ENCODE measurements at regions not wholly inside any gene's neighbourhood (a gene's known extent, or its start where the extent isn't known, plus 50 kb on each side); places are given as distances from the start of the nearest gene placed in this dataset.

- H2AFZ ChIP-seq (ENCODE audit: low read length): no peak overlapping the region
Observed at GRCh38 chr15:94736236-94736635, 504.9 kb downstream of the MCTP2 start.

GRCh38 chr15:94739639-94740038 is 508.3 kb downstream of the MCTP2 start:
- Histone ChIP-seq H3K27ac (ENCODE audit: low read length) (no peak overlapping the region), H4K20me1 (ENCODE audit: insufficient read depth, low read length) (no peaks in the 10 kb centered on the region), H3K4me1 (ENCODE audit: low read length) (no peaks in the 10 kb centered on the region), H3K9me2 (replicated peaks; ENCODE audit: insufficient read depth, low read length) (no peaks in the 10 kb centered on the region), H3K4me2 (ENCODE audit: low read depth, low read length) (no peak overlapping the region), H3K9ac (ENCODE audit: low read length) (no peak overlapping the region), H3K79me2 (ENCODE audit: low read length) (no peaks in the 10 kb centered on the region), H3K4me3 (ENCODE audit: low read length) (no peak overlapping the region), H3F3A (ENCODE audit: insufficient read depth, low read length) (no peaks in the 10 kb centered on the region), H3K27me3 (replicated peaks; ENCODE audit: insufficient read depth, low read length) (no peaks in the 10 kb centered on the region), H3K36me3 (replicated peaks; ENCODE audit: insufficient read depth, low read length) (no peaks in the 10 kb centered on the region), H3K9me3 (replicated peaks; ENCODE audit: insufficient read depth, low read length) (no peaks in the 10 kb centered on the region), H2AFZ (ENCODE audit: low read length) (no peak overlapping the region)
- no peak for DNase-seq
- TF ChIP-seq CTCF (IDR thresholded peaks at IDR 0.05; ENCODE audit: low read length) (no peak), EZH2 (optimal IDR thresholded peaks at IDR 0.05; ENCODE audit: low read depth, low read length) (no peak), EZH2phosphoT487 (IDR thresholded peaks at IDR 0.05; ENCODE audit: low read length) (no peak)

More at GRCh38 chr15:94736236-94736635, 504.9 kb downstream of the MCTP2 start:
- Histone ChIP-seq H3K36me3 (replicated peaks; ENCODE audit: insufficient read depth, low read length) (no peaks in the 10 kb centered on the region), H3K9me3 (replicated peaks; ENCODE audit: insufficient read depth, low read length) (no peaks in the 10 kb centered on the region), H3K4me2 (ENCODE audit: low read depth, low read length) (no peak overlapping the region), H3K4me3 (ENCODE audit: low read length) (no peak overlapping the region), H3K9me2 (replicated peaks; ENCODE audit: insufficient read depth, low read length) (no peaks in the 10 kb centered on the region), H3K4me1 (ENCODE audit: low read length) (no peaks in the 10 kb centered on the region), H4K20me1 (ENCODE audit: insufficient read depth, low read length) (no peaks in the 10 kb centered on the region), H3K9ac (ENCODE audit: low read length) (no peak overlapping the region), H3K27me3 (replicated peaks; ENCODE audit: insufficient read depth, low read length) (no peaks in the 10 kb centered on the region), H3F3A (ENCODE audit: insufficient read depth, low read length) (no peaks in the 10 kb centered on the region), H3K27ac (ENCODE audit: low read length) (no peak overlapping the region), H3K79me2 (ENCODE audit: low read length) (no peaks in the 10 kb centered on the region)
- TF ChIP-seq EZH2 (optimal IDR thresholded peaks at IDR 0.05; ENCODE audit: low read depth, low read length) (no peak), CTCF (IDR thresholded peaks at IDR 0.05; ENCODE audit: low read length) (no peak), EZH2phosphoT487 (IDR thresholded peaks at IDR 0.05; ENCODE audit: low read length) (no peak)
- no peak for DNase-seq

GRCh38 chr15:94740469-94740868 is 509.1 kb downstream of the MCTP2 start:
- Histone ChIP-seq H3K27me3 (replicated peaks; ENCODE audit: insufficient read depth, low read length) (no peaks in the 10 kb centered on the region), H4K20me1 (ENCODE audit: insufficient read depth, low read length) (no peaks in the 10 kb centered on the region), H3K4me2 (ENCODE audit: low read depth, low read length) (no peak overlapping the region; the same call in 1 of the 2 replicates)

More at GRCh38 chr15:94740469-94740868, 509.1 kb downstream of the MCTP2 start:
- no peaks in the 10 kb centered on the region for H3F3A ChIP-seq (ENCODE audit: insufficient read depth, low read length)
- no peak for DNase-seq
- H3K27ac ChIP-seq (ENCODE audit: low read length): no peak overlapping the region
- H3K9me3 ChIP-seq (replicated peaks; ENCODE audit: insufficient read depth, low read length): no peaks in the 10 kb centered on the region
- H3K4me3 ChIP-seq (ENCODE audit: low read length): no peak overlapping the region
- no peaks in the 10 kb centered on the region for H3K79me2 ChIP-seq (ENCODE audit: low read length)
- no peak overlapping the region for H3K9ac ChIP-seq (ENCODE audit: low read length)
- H3K36me3 ChIP-seq (replicated peaks; ENCODE audit: insufficient read depth, low read length): no peaks in the 10 kb centered on the region
- TF ChIP-seq EZH2phosphoT487 (IDR thresholded peaks at IDR 0.05; ENCODE audit: low read length) (no peak), EZH2 (optimal IDR thresholded peaks at IDR 0.05; ENCODE audit: low read depth, low read length) (no peak), CTCF (IDR thresholded peaks at IDR 0.05; ENCODE audit: low read length) (no peak)
- H3K4me1 ChIP-seq (ENCODE audit: low read length): no peaks in the 10 kb centered on the region
- H3K9me2 ChIP-seq (replicated peaks; ENCODE audit: insufficient read depth, low read length): no peaks in the 10 kb centered on the region
- H2AFZ ChIP-seq (ENCODE audit: low read length): no peak overlapping the region

All from MM.1S (cell line).